ENCODE measurements at regions not wholly inside any gene's neighbourhood (a gene's known extent, or its start where the extent isn't known, plus 50 kb on each side); places are given as distances from the start of the nearest gene placed in this dataset.
"Not testable (repeated sequence)": the region's sequence is repeated elsewhere in the genome, so short reads cannot be mapped to it uniquely, and the experiment has no call there.

DNA sequence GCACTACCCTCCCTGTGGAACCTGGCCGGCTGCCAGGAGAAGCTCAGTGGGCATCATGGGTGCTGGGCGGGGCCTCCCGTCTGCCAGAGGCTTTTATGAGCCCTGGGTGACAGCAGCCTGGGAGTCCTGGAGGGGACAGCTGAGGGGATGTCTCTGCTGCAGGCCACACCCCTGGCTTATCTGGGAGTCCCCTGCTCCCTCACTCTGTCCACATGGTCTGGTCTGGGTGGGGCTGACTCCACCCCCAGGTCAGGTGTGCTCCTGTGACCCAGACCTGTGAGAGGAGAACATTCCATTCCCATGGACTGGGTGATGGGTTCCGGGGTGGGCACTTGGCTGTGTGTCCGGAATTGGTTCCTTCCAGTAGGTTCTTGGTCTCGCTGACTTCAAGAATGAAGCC, 369.3 kb upstream of the SFSWAP start:
- H3K23ac ChIP-seq (ENCODE audit: insufficient read length); H3K18ac ChIP-seq (ENCODE audit: extremely low read depth, low read length); H3K36me3 ChIP-seq (ENCODE audit: control insufficient read depth in 2 of 4, insufficient read depth in 4 of 4, low read length in 3 of 4); H2BK120ac ChIP-seq (replicated peaks; ENCODE audit: low read depth, low read length); H2AFZ ChIP-seq (ENCODE audit: low read length); H2AK5ac ChIP-seq (ENCODE audit: low read depth, low read length); H2BK20ac ChIP-seq (ENCODE audit: low read length); POLR2A ChIA-PET (ENCODE audit: partially characterized antibody); FAIRE-seq; H2BK15ac ChIP-seq (ENCODE audit: low read length); H3K4me2 ChIP-seq (ENCODE audit: insufficient read depth in 1 of 2, low read depth in 2 of 2, low read length in 2 of 2); H3K9me3 ChIP-seq (ENCODE audit: insufficient read depth in 2 of 2, low read depth in 1 of 2, low read length in 1 of 2); H4K8ac ChIP-seq (ENCODE audit: extremely low read depth, insufficient read depth, low read length); CTCF ChIA-PET (ENCODE audit: partially characterized antibody); H4K20me1 ChIP-seq (replicated peaks in 1 of 2; ENCODE audit: control insufficient read depth in 1 of 2, insufficient read depth in 2 of 2, low read length in 2 of 2); H4K5ac ChIP-seq (ENCODE audit: insufficient read length, low read depth, low read length); H4K91ac ChIP-seq (replicated peaks; ENCODE audit: insufficient read length, low read length); H3K4ac ChIP-seq (replicated peaks; ENCODE audit: insufficient read length, low read depth, low read length); H3K79me1 ChIP-seq (ENCODE audit: low read depth, low read length); H3K79me2 ChIP-seq (ENCODE audit: control insufficient read depth in 1 of 2, insufficient read depth in 2 of 2, low read length in 2 of 2); H3K23me2 ChIP-seq (ENCODE audit: low read depth, low read length); H3K27ac ChIP-seq (ENCODE audit: low read depth, low read length); H2BK12ac ChIP-seq (ENCODE audit: low read depth, low read length); H3K14ac ChIP-seq (ENCODE audit: insufficient read length); H2BK5ac ChIP-seq (ENCODE audit: low read depth, low read length); H3K4me3 ChIP-seq (ENCODE audit: extremely low read depth in 1 of 4, insufficient read depth in 2 of 4, low read depth in 3 of 4, low read length in 4 of 4); H3K56ac ChIP-seq (replicated peaks; ENCODE audit: insufficient read length, low read depth, low read length); H3K27me3 ChIP-seq (replicated peaks in 1 of 4; ENCODE audit: control insufficient read depth in 3 of 4, extremely low read depth in 1 of 4, insufficient read depth in 3 of 4, low read length in 3 of 4); H3K9ac ChIP-seq (replicated peaks in 1 of 4; ENCODE audit: extremely low read depth in 1 of 4, low read depth in 3 of 4, low read length in 3 of 4): not testable (repeated sequence)
- 67% methylated on average over 3 of the region's 6 CpGs; no CpG with 5 or more reads in 1 of the 2 experiments for WGBS, 2 experiments (ENCODE audit: extremely low coverage in 1 of 2, insufficient coverage in 1 of 2, insufficient read length in 1 of 2, insufficient replicate concordance in 2 of 2, low coverage in 1 of 2, low lambda C conversion rate in 2 of 2, missing lambda C conversion rate in 1 of 2)
- peaks cover 0 to 10% (median 0%) of the 10 kb centered on the region in 4 experiments; a peak in 5 of 7 replicates for H3K4me1 ChIP-seq (replicated peaks in 1 of 4; ENCODE audit: control insufficient read depth in 3 of 4, insufficient read depth in 4 of 4, low read length in 3 of 4)
- DNase-seq (ENCODE audit: low read depth in 1 of 2, low spot score in 2 of 2), result peak in 1 of 2 experiments; percentile 30

- not testable (repeated sequence) for H3K9me3 ChIP-seq (ENCODE audit: insufficient read depth in 2 of 2, low read depth in 1 of 2, low read length in 1 of 2); H3K4me3 ChIP-seq (ENCODE audit: extremely low read depth in 1 of 4, insufficient read depth in 2 of 4, low read depth in 3 of 4, low read length in 4 of 4); H3K9ac ChIP-seq (replicated peaks in 1 of 4; ENCODE audit: extremely low read depth in 1 of 4, low read depth in 3 of 4, low read length in 3 of 4); H3K27me3 ChIP-seq (replicated peaks in 1 of 4; ENCODE audit: control insufficient read depth in 3 of 4, extremely low read depth in 1 of 4, insufficient read depth in 3 of 4, low read length in 3 of 4); H2BK12ac ChIP-seq (ENCODE audit: low read depth, low read length); H3K79me1 ChIP-seq (ENCODE audit: low read depth, low read length); H3K23ac ChIP-seq (ENCODE audit: insufficient read length); H2AK5ac ChIP-seq (ENCODE audit: low read depth, low read length); H3K56ac ChIP-seq (replicated peaks; ENCODE audit: insufficient read length, low read depth, low read length); H3K4ac ChIP-seq (replicated peaks; ENCODE audit: insufficient read length, low read depth, low read length); H4K20me1 ChIP-seq (replicated peaks in 1 of 2; ENCODE audit: control insufficient read depth in 1 of 2, insufficient read depth in 2 of 2, low read length in 2 of 2); FAIRE-seq; H3K36me3 ChIP-seq (ENCODE audit: control insufficient read depth in 2 of 4, insufficient read depth in 4 of 4, low read length in 3 of 4); H2BK120ac ChIP-seq (replicated peaks; ENCODE audit: low read depth, low read length); H3K4me2 ChIP-seq (ENCODE audit: insufficient read depth in 1 of 2, low read depth in 2 of 2, low read length in 2 of 2); H2BK20ac ChIP-seq (ENCODE audit: low read length); H4K8ac ChIP-seq (ENCODE audit: extremely low read depth, insufficient read depth, low read length); H4K5ac ChIP-seq (ENCODE audit: insufficient read length, low read depth, low read length); H2BK5ac ChIP-seq (ENCODE audit: low read depth, low read length); H2AFZ ChIP-seq (ENCODE audit: low read length); H3K18ac ChIP-seq (ENCODE audit: extremely low read depth, low read length); H3K79me2 ChIP-seq (ENCODE audit: control insufficient read depth in 1 of 2, insufficient read depth in 2 of 2, low read length in 2 of 2); H3K14ac ChIP-seq (ENCODE audit: insufficient read length); H4K91ac ChIP-seq (replicated peaks; ENCODE audit: insufficient read length, low read length); H2BK15ac ChIP-seq (ENCODE audit: low read length); H3K23me2 ChIP-seq (ENCODE audit: low read depth, low read length); H3K27ac ChIP-seq (ENCODE audit: low read depth, low read length)
- WGBS, 2 experiments (ENCODE audit: extremely low coverage in 1 of 2, insufficient coverage in 1 of 2, insufficient read length in 1 of 2, insufficient replicate concordance in 2 of 2, low coverage in 1 of 2, low lambda C conversion rate in 2 of 2, missing lambda C conversion rate in 1 of 2), result 86% methylated on average over 3 of the region's 3 CpGs; no CpG with 5 or more reads in 1 of the 2 experiments
- ChIA-PET CTCF (ENCODE audit: partially characterized antibody) (interaction anchor here (1.4 kb wide), 1 partner anchor 114 kb away, joined by 4 read pairs; no protein-coding TSS in a partner anchor), POLR2A (ENCODE audit: partially characterized antibody) (interaction anchor here (1.6 kb wide), 1 partner anchor 281 kb away, joined by 4 read pairs; no protein-coding TSS in a partner anchor)
- peaks cover 2 to 22% (median 12%) of the 10 kb centered on the region in 4 experiments for H3K4me1 ChIP-seq (replicated peaks in 1 of 4; ENCODE audit: control insufficient read depth in 3 of 4, insufficient read depth in 4 of 4, low read length in 3 of 4)
- DNase-seq (ENCODE audit: low read depth in 1 of 2, low spot score in 2 of 2), result peak in 1 of 2 experiments; percentile 11
Observed at GRCh38 chr12:131343436-131343835, 367.5 kb upstream of the SFSWAP start.

All from H1 (cell line).